Neural cell (in vitro differentiated cells): ENCODE measurements at regions not wholly inside any gene's neighbourhood (a gene's known extent, or its start where the extent isn't known, plus 50 kb on each side); places are given as distances from the start of the nearest gene placed in this dataset.
"Not testable (repeated sequence)": the region's sequence is repeated elsewhere in the genome, so short reads cannot be mapped to it uniquely, and the experiment has no call there.

Source experiments
- H2AFZ ChIP-seq: fragments of 200-600, 300-800 bp; sonication (generic), shearing (Covaris generic); 2 replicates; pipeline ENCODE4 v1.6.0; 2014; ENCODE audit warnings: low read depth, mild to moderate bottlenecking, antibody characterized with exemption, low read length, moderate library complexity
- H3F3A ChIP-seq: fragments of 200-600 bp; shearing (Covaris generic); 2 replicates; pipeline ENCODE4 v1.6.1; 2016; ENCODE audit warnings: mild to moderate bottlenecking, moderate library complexity, mixed read lengths, antibody characterized with exemption, low read length; ENCODE audit not compliant: insufficient read depth, poor library complexity, severe bottlenecking
- H3K27ac ChIP-seq: fragments of 200-600, 300-800 bp; sonication (generic), shearing (Covaris generic); 2 replicates; pipeline ENCODE4 v1.5.1; 2014; ENCODE audit warnings: mild to moderate bottlenecking, low read length, moderate library complexity
- H3K27me3 ChIP-seq: fragments of 300-800, 200-600 bp; sonication (generic), shearing (Covaris generic); 2 replicates; pipeline ENCODE4 v1.6.0; 2014; ENCODE audit warnings: mild to moderate bottlenecking, low read depth, low read length, moderate library complexity; ENCODE audit not compliant: insufficient read depth
- H3K36me3 ChIP-seq: fragments of 300-800, 200-600 bp; sonication (generic), shearing (Covaris generic); 2 replicates; pipeline ENCODE4 v1.5.1; 2014; ENCODE audit warnings: mild to moderate bottlenecking, antibody characterized with exemption, low read length, moderate library complexity; ENCODE audit not compliant: insufficient read depth
- H3K4me2 ChIP-seq: fragments of 300-800, 200-600 bp; sonication (generic), shearing (Covaris generic); 2 replicates; pipeline ENCODE4 v1.6.0; 2014; ENCODE audit warnings: mild to moderate bottlenecking, low read length
- H3K4me3 ChIP-seq: fragments of 300-800, 200-600 bp; sonication (generic), shearing (Covaris generic); 2 replicates; pipeline ENCODE4 v1.5.1; 2014; ENCODE audit warnings: mild to moderate bottlenecking, low read length, moderate library complexity
- H3K79me2 ChIP-seq: fragments of 200-600 bp; shearing (Covaris generic); replicated peaks from 2 replicates; pipeline ENCODE4 v1.6.0; 2014; ENCODE audit warnings: mild to moderate bottlenecking, low read length, moderate library complexity; ENCODE audit not compliant: insufficient read depth
- H3K9ac ChIP-seq: fragments of 300-800, 200-600 bp; sonication (generic), shearing (Covaris generic); 2 replicates; pipeline ENCODE4 v1.6.1; 2016; ENCODE audit warnings: mild to moderate bottlenecking, low read length, mixed read lengths
- H3K9me2 ChIP-seq: fragments of 200-600 bp; shearing (Covaris generic); 2 replicates; pipeline ENCODE4 v1.6.1; 2016; ENCODE audit warnings: mild to moderate bottlenecking, low read length, mixed read lengths; ENCODE audit not compliant: insufficient read depth
- H3K9me3 ChIP-seq: fragments of 200-600, 300-800 bp; sonication (generic), shearing (Covaris generic); 2 replicates; pipeline ENCODE4 v1.6.1; 2016; ENCODE audit warnings: mild to moderate bottlenecking, mixed run types, low read length, moderate library complexity, mixed read lengths
- H4K20me1 ChIP-seq: fragments of 200-600 bp; shearing (Covaris generic); 2 replicates; pipeline ENCODE4 v1.6.1; 2016; ENCODE audit warnings: mild to moderate bottlenecking, mixed run types; ENCODE audit not compliant: insufficient read depth
- EZH2 ChIP-seq: fragments of 200-600, 300-800 bp; shearing (Covaris generic), sonication (generic); IDR thresholded peaks from 2 replicates; pipeline ENCODE4 v1.6.1; 2014; ENCODE audit warnings: antibody characterized with exemption, low read length, borderline replicate concordance, mild to moderate bottlenecking; ENCODE audit not compliant: insufficient read depth, poor library complexity, severe bottlenecking
- MXI1 ChIP-seq: fragments of 450-650 bp; conservative IDR thresholded peaks from 2 replicates; pipeline ENCODE4 v1.6.1; 2014; ENCODE audit warnings: antibody characterized with exemption, mild to moderate bottlenecking; ENCODE audit not compliant: poor library complexity, severe bottlenecking
- POLR2AphosphoS5 ChIP-seq: IDR thresholded peaks from 2 replicates; pipeline ENCODE4 v1.6.1; 2012
- RAD21 ChIP-seq: fragments of 450-650 bp; conservative IDR thresholded peaks from 2 replicates; pipeline ENCODE4 v1.6.1; 2014; ENCODE audit warnings: antibody characterized with exemption, mild to moderate bottlenecking, moderate library complexity
- SMC3 ChIP-seq: fragments of 450-650 bp; conservative IDR thresholded peaks from 2 replicates; pipeline ENCODE4 v1.6.1; 2014; ENCODE audit warnings: antibody characterized with exemption, mild to moderate bottlenecking, moderate library complexity; ENCODE audit not compliant: poor library complexity
- TAF1 ChIP-seq: IDR thresholded peaks from 2 replicates; pipeline ENCODE4 v1.6.1; 2012; ENCODE audit warnings: low read depth
- TF ChIP-seq, protein P1 (sequence below): fragments of 450-650 bp; IDR thresholded peaks from 2 replicates; pipeline ENCODE4 v1.5.1; 2014; ENCODE audit warnings: antibody characterized with exemption, mild to moderate bottlenecking, moderate library complexity; ENCODE audit not compliant: poor library complexity, severe bottlenecking
- TF ChIP-seq, protein P2 (sequence below): IDR thresholded peaks from 2 replicates; pipeline ENCODE4 v1.6.1; 2012; ENCODE audit warnings: borderline replicate concordance

DNA sequence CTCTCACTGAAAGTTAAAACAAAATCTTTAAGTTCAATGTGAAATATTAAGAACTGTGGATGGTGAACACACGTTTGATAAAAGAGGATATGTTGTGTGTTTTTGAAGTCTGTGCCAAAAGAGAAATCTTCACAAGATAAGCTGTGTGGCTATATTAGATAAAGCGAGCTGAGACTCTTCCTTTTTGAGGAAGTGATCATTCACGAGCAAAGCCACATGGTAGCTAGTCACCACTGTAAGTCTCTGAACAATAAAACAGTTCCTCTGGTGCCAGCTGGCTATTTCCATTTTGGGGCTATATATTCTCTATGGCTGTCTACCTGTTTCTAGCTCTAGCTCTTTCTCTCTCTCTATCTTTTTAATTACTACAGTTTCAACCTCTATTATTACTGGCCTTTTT lies 1849.2 kb upstream of the C9orf72 start:
- H3K36me3 ChIP-seq, result no peaks in the 10 kb centered on the region
- H3K79me2 ChIP-seq, result no peaks in the 10 kb centered on the region
- H3K4me2 ChIP-seq, result no peak overlapping the region
- no peaks in the 10 kb centered on the region for H3K27me3 ChIP-seq
- H3K27ac ChIP-seq, result no peak overlapping the region
- H3K9me3 ChIP-seq, result no peaks in the 10 kb centered on the region
- H3F3A ChIP-seq, result no peaks in the 10 kb centered on the region
- no peaks in the 10 kb centered on the region for H4K20me1 ChIP-seq
- no peak overlapping the region for H2AFZ ChIP-seq
- no peak overlapping the region for H3K9ac ChIP-seq
- H3K9me2 ChIP-seq, result no peaks in the 10 kb centered on the region
- H3K4me3 ChIP-seq, result no peak overlapping the region
- TF ChIP-seq, protein P1, sequence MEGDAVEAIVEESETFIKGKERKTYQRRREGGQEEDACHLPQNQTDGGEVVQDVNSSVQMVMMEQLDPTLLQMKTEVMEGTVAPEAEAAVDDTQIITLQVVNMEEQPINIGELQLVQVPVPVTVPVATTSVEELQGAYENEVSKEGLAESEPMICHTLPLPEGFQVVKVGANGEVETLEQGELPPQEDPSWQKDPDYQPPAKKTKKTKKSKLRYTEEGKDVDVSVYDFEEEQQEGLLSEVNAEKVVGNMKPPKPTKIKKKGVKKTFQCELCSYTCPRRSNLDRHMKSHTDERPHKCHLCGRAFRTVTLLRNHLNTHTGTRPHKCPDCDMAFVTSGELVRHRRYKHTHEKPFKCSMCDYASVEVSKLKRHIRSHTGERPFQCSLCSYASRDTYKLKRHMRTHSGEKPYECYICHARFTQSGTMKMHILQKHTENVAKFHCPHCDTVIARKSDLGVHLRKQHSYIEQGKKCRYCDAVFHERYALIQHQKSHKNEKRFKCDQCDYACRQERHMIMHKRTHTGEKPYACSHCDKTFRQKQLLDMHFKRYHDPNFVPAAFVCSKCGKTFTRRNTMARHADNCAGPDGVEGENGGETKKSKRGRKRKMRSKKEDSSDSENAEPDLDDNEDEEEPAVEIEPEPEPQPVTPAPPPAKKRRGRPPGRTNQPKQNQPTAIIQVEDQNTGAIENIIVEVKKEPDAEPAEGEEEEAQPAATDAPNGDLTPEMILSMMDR, result no peak
- TF ChIP-seq, protein P2, sequence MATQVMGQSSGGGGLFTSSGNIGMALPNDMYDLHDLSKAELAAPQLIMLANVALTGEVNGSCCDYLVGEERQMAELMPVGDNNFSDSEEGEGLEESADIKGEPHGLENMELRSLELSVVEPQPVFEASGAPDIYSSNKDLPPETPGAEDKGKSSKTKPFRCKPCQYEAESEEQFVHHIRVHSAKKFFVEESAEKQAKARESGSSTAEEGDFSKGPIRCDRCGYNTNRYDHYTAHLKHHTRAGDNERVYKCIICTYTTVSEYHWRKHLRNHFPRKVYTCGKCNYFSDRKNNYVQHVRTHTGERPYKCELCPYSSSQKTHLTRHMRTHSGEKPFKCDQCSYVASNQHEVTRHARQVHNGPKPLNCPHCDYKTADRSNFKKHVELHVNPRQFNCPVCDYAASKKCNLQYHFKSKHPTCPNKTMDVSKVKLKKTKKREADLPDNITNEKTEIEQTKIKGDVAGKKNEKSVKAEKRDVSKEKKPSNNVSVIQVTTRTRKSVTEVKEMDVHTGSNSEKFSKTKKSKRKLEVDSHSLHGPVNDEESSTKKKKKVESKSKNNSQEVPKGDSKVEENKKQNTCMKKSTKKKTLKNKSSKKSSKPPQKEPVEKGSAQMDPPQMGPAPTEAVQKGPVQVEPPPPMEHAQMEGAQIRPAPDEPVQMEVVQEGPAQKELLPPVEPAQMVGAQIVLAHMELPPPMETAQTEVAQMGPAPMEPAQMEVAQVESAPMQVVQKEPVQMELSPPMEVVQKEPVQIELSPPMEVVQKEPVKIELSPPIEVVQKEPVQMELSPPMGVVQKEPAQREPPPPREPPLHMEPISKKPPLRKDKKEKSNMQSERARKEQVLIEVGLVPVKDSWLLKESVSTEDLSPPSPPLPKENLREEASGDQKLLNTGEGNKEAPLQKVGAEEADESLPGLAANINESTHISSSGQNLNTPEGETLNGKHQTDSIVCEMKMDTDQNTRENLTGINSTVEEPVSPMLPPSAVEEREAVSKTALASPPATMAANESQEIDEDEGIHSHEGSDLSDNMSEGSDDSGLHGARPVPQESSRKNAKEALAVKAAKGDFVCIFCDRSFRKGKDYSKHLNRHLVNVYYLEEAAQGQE, result no peak

DNA sequence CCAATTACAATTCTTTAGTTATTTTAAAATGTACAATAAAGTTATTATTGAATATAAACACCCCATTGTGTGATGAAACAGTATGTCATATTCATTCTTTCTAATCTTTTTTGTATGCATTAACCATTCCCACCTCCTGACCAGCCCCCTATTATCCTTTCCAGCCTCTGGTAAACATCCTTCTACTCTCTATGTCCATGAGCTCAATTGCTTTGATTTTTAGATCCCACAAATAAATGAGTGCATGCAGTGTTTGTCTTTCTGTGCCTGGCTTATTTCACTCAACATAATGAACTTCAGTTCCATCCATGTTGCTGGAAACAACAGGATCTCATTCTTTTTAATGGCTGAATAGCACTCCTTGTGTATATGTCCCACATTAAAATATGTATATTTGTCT lies 1858.9 kb upstream of the C9orf72 start:
- no peak overlapping the region for H3K9ac ChIP-seq
- no peaks in the 10 kb centered on the region for H3K79me2 ChIP-seq
- no peaks in the 10 kb centered on the region for H3K9me3 ChIP-seq
- H3F3A ChIP-seq, result no peaks in the 10 kb centered on the region
- no peaks in the 10 kb centered on the region for H4K20me1 ChIP-seq
- no peak overlapping the region for H3K27ac ChIP-seq
- no peaks in the 10 kb centered on the region for H3K9me2 ChIP-seq
- no peaks in the 10 kb centered on the region for H3K36me3 ChIP-seq
- H3K27me3 ChIP-seq, result no peaks in the 10 kb centered on the region
- H3K4me3 ChIP-seq, result no peak overlapping the region
- H3K4me2 ChIP-seq, result no peak overlapping the region
- TF ChIP-seq, protein P2, result no peak
- no peak for TF ChIP-seq MXI1
- TF ChIP-seq EZH2, result no peak
- no peak for TF ChIP-seq RAD21
- TF ChIP-seq TAF1, result no peak
- no peak for TF ChIP-seq POLR2AphosphoS5
- TF ChIP-seq SMC3, result no peak
- TF ChIP-seq, protein P1, result no peak
- H2AFZ ChIP-seq, result no peak overlapping the region

DNA sequence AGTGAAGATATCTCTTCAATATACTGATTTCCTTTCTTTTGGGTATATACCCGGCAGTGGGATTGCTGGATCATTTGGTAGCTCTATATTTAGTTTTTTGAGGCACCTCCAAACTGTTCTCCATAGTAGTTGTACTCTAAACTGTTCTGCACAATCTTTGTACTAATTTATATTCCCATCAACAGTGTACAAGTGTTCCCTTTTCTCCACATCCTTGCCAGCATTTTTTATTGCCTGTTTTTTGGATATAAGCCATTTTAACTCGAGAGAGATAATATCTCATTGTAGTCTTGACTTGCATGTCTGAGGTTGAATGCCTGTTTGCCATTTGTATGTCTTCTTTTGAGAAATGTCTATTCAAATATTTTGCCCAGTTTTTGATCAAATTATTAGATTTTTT lies 1859.4 kb upstream of the C9orf72 start:
- not testable (repeated sequence) for H3K9me3 ChIP-seq, H3F3A ChIP-seq, H2AFZ ChIP-seq, H3K4me3 ChIP-seq, H3K27me3 ChIP-seq, H4K20me1 ChIP-seq, H3K9ac ChIP-seq, H3K27ac ChIP-seq, H3K79me2 ChIP-seq, H3K9me2 ChIP-seq, H3K4me2 ChIP-seq, H3K36me3 ChIP-seq
